ENCODE measurements at regions not wholly inside any gene's neighbourhood (a gene's known extent, or its start where the extent isn't known, plus 50 kb on each side); places are given as distances from the start of the nearest gene placed in this dataset.

DNA sequence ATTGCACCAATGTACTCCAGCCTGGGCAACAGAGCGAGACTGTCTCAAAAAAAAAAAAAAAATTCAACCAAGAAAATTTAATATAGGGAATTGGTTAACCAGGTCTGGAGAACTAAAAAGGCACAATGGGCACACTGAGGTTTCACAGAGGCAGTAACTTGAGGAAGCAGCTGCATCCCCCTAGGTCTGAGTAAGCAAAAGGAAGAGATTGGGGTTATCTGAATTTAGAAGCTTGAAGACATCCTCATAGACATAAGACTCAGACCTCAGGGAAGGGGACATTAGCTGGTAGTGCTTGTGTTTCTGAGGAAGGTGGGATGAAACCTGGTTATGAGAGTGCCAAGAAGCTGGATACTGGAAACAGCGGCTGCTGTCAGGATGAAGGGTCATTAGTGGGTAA, 50.1 kb upstream of the LEKR1 start:
- TF ChIP-seq POLR2A (IDR thresholded peaks at IDR 0.05) = no peak
- TF ChIP-seq, protein P1, sequence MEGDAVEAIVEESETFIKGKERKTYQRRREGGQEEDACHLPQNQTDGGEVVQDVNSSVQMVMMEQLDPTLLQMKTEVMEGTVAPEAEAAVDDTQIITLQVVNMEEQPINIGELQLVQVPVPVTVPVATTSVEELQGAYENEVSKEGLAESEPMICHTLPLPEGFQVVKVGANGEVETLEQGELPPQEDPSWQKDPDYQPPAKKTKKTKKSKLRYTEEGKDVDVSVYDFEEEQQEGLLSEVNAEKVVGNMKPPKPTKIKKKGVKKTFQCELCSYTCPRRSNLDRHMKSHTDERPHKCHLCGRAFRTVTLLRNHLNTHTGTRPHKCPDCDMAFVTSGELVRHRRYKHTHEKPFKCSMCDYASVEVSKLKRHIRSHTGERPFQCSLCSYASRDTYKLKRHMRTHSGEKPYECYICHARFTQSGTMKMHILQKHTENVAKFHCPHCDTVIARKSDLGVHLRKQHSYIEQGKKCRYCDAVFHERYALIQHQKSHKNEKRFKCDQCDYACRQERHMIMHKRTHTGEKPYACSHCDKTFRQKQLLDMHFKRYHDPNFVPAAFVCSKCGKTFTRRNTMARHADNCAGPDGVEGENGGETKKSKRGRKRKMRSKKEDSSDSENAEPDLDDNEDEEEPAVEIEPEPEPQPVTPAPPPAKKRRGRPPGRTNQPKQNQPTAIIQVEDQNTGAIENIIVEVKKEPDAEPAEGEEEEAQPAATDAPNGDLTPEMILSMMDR (IDR thresholded peaks at IDR 0.05) = no peak
